ENCODE measurements at regions not wholly inside any gene's neighbourhood (a gene's known extent, or its start where the extent isn't known, plus 50 kb on each side); places are given as distances from the start of the nearest gene placed in this dataset.

GRCh38 chr10:3837647-3838459 lies 52.8 kb upstream of the KLF6 start:
- no peak overlapping the region for H3K27ac ChIP-seq
- no peaks in the 10 kb centered on the region for H3K9me3 ChIP-seq
- H3K4me1 ChIP-seq: no peaks in the 10 kb centered on the region
- no peak overlapping the region for H3K4me3 ChIP-seq
- H3K36me3 ChIP-seq (ENCODE audit: low read depth, missing control alignments): no peaks in the 10 kb centered on the region
- DNase-seq: no peak
- intact Hi-C loops (cut with DNase I; ENCODE audit: low total_unique reads): no loop called here
- WGBS, 2 donors: 88 to 89% methylated on average over 9 of the region's 9 CpGs
- no peaks in the 10 kb centered on the region for H3K27me3 ChIP-seq
- no peak for TF ChIP-seq CTCF (IDR thresholded peaks at IDR 0.05)

GRCh38 chr10:3836222-3836820 lies 51.3 kb upstream of the KLF6 start:
- intact Hi-C loops (cut with DNase I; ENCODE audit: low total_unique reads): no loop called here

GRCh38 chr10:3835770-3836169 lies 50.8 kb upstream of the KLF6 start:
- WGBS, 2 donors: 77 to 79% methylated on average over 6 of the region's 6 CpGs
- no peak for DNase-seq
- Histone ChIP-seq H3K4me3 (no peak overlapping the region), H3K36me3 (ENCODE audit: low read depth, missing control alignments) (no peaks in the 10 kb centered on the region), H3K27ac (no peak overlapping the region), H3K4me1 (no peaks in the 10 kb centered on the region), H3K9me3 (no peaks in the 10 kb centered on the region), H3K27me3 (no peaks in the 10 kb centered on the region)
- no peak for TF ChIP-seq POLR2A (IDR thresholded peaks at IDR 0.05)
- no peak for TF ChIP-seq CTCF (IDR thresholded peaks at IDR 0.05)
- intact Hi-C loops (cut with DNase I; ENCODE audit: low total_unique reads): no loop called here

More at GRCh38 chr10:3836222-3836820, 51.3 kb upstream of the KLF6 start:
- DNase-seq: no peak
- Histone ChIP-seq H3K27me3 (no peaks in the 10 kb centered on the region), H3K9me3 (no peaks in the 10 kb centered on the region), H3K27ac (no peak overlapping the region), H3K4me1 (no peaks in the 10 kb centered on the region), H3K4me3 (no peak overlapping the region), H3K36me3 (ENCODE audit: low read depth, missing control alignments) (no peaks in the 10 kb centered on the region)
- TF ChIP-seq POLR2A (IDR thresholded peaks at IDR 0.05) (no peak), CTCF (IDR thresholded peaks at IDR 0.05) (no peak)
- 67 to 77% methylated on average over 2 of the region's 2 CpGs for WGBS, 2 donors

GRCh38 chr10:3834947-3835346 lies 49.9 kb upstream of the KLF6 start:
- DNase-seq: no peak
- Histone ChIP-seq H3K4me1 (no peaks in the 10 kb centered on the region), H3K27me3 (no peaks in the 10 kb centered on the region), H3K27ac (no peak overlapping the region), H3K9me3 (no peaks in the 10 kb centered on the region), H3K36me3 (ENCODE audit: low read depth, missing control alignments) (no peaks in the 10 kb centered on the region), H3K4me3 (no peak overlapping the region)
- TF ChIP-seq POLR2A (IDR thresholded peaks at IDR 0.05) (no peak), CTCF (IDR thresholded peaks at IDR 0.05) (no peak)
- intact Hi-C loops (cut with DNase I; ENCODE audit: low total_unique reads): no loop called here
- 96 to 100% methylated on average over 1 of the region's 1 CpG for WGBS, 2 donors

Small RNAs in the stretch of these regions (microRNA-seq; reads per million reads assigned to microRNA genes)
- 0 reads per million in 2 donors for gene MIR6078 (ENCODE audit: borderline number of aligned reads in 2 of 2, borderline replicate concordance in 1 of 2)

Small RNAs in the stretch of these regions (small RNA-seq; reads per million reads assigned to genes)
- gene MIR6078: 0 reads per million in 2 donors
- gene RNU6-163P: 0 reads per million in 2 donors

All from testis (tissue), 2 donors.